DMS 273 (cell line): ENCODE measurements at regions not wholly inside any gene's neighbourhood (a gene's known extent, or its start where the extent isn't known, plus 50 kb on each side); places are given as distances from the start of the nearest gene placed in this dataset.

Experiments
- DNase-seq: peaks from one replicate; lab custom pipeline; 2025; ENCODE audit not compliant: unreplicated experiment; lab: John Stamatoyannopoulos, UW

DNA sequence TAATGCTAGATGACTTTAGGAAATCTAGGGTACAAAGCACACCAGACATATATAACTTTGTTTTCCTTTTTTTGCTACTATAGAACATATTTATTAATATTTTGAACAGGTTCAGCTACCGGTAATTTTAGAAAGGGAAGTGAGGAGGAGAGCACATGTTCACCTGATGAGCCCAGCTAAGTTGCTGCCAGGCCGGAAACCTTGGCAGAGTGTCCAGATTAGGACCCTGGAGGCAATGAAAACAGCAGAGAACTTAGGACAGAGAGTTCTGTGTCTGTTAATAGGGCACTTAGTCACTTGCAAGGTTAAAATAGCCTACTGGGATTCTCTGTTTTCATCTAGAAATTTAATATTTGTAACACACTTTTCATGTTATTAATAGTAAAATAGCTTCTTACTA, 348.9 kb upstream of the CPEB2 start:
- DNase-seq, result no peak

DNA sequence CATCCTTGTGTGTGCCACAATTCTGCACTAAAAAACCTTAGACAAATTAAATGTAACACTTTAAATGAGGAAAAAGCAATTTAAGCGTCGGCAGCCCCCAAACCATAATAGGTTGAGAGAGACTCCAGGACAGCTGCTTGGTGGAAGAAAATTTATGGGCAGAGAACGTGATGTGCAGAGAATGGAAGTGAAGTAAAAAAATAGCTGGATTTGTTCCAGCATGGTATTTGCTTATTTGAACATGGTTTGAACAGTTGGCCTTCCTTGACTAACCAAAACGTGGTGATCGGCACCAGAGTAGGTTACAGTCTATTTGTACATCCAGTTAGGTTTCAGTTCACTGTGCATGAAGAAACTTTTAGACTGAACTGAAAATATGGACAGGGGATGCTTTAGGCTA, 343.0 kb upstream of the CPEB2 start:
- no peak for DNase-seq

DNA sequence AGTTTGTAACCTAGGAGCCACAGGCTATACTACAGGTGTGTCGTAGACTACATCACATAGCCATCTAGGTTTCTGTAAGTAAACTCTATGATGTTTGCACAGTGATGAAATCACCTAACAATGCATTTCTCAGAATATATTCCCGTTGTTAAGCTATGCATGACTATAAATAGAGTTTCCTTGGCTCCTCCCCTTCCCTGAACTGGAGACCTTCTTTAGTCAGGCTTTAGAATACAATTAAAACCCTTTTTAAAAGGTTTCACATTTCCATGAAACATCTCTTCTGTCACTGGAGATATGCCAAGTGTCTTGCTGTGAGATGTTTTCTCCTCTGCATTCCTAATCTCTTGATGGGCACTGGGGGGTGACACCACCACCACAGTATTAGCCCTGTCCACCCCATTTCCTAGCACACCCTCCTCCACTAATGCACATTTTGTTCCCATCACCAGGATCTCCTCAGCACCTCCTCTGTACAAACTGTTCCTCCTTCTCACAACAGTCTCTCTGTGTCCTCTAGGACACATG, 334.6 kb upstream of the CPEB2 start:
- DNase-seq, result no peak

DNA sequence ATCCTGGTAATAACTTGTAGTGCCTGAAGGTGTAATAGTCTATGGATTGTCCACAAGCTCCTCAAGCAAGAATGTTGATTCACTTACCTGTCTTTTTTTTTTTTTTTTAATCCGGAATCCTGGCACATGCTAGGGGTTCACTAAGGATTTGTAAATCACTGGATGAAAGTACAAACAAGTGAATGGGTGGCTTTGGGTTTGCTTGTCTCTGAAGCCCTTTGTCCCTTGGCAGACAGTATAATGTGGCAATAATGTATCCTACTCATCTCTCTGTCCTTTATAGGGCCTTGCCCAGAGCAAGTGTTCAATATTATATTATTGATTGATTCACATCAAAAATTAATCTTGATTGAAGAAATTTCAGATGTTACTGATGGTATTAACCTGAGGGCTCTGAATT, 334.0 kb upstream of the CPEB2 start:
- no peak for DNase-seq

DNA sequence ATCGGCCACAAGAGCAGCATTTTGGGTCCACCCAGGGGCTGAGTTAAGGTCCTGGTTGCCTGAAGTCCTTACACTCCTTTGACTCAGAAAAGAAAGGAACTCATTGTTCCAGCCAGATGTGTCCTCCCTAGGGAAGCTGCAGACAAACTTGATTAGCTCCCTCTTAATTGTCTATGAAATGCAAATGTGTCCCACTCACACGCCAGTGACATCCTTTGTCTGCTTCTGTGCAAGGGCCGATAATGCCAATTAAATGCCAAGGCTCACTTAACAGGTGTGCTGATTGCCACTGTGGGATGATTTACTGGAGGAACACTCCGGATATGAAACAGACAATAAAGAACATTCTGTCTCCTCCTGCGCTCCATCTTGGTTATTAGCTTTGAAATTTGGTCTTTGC, 332.9 kb upstream of the CPEB2 start:
- DNase-seq, result no peak

DNA sequence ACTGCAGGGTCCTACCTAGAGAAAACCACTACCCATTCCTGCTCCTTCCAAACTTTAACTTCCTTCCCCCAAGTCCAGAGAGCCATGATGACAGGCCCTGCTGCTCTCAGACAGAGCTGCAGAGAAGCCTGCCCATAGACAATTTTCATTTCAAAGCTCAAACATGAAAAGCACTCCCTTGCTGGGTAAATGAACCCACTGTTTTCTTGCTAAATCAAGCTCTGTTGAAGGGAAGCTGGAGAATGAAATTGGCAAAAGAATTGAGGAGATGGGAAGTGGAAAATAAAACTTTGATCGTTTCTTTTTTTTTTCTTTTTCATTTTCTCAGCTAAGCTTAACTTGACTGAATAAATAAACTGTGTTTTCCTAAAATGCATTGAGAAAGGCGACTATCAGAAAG, 331.1 kb upstream of the CPEB2 start:
- no peak for DNase-seq

DNA sequence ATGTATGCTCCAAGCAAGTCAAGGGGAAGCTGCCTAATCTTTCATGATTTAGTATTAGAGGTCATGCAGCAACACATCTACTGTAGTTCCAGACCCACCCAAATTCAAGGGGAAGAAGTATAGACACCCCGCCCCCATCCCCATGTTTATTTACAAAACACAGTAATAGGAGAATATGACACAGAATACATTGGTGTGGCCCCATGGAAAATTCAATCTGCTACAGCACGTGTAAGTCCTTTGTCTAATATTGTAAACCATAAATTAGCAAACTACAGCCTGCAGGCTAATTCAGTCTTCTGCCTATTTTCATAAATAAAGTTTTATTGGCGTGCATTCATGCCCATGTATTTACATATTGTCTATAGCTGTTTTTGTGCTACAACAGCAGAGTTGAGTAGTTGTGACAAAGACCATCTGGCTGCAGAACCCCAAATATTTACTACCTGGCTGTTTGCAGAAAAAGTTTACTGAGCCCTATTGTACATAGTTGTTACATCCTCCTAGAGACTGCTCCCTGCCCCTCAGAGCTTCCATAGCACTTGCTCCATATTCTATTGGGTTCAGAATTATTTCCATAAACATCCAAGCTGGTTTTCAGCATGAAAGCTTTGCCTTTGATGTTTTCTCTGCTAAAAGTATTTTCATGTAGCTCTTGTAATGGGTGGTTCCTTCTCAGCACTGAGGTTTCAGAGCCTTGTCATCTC, 326.8 kb upstream of the CPEB2 start:
- no peak for DNase-seq

DNA sequence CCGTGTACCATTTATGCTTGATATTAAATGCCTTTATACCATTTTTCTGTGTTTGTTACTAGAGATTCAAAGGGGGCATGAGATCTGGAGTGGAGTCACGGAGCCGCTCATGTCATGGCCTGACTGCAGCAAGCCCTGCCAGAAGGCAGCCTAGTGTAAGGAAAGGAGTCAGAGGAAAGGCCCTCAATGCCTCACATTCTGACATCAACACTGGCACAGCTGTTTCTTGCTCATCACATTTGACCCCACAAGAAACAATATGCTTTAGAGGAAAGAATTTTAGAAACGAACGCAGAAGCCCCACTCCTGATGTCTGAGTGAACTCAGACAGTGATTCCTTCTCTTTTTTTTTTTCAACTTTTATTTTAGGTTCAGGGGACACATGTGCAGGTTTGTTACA, 322.4 kb upstream of the CPEB2 start:
- DNase-seq, result no peak

DNA sequence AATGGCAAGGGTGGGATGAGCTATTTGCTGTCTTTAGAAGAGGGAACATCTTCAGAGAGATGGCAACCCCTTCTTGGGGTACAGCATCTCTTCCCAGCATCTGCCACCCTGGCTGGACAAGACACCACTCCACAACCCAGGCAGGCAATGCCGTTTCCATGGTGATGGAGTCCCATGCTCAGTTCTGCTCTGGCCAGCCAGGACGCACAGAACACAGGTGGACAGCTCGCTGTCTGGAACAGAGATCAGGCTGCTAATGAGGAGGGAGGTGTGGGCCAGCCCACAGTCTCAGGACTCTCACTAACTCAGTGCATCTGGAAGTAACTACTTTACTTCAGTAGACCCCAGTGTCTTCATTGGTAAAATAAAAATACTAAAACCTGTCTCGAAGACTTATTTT, 321.0 kb upstream of the CPEB2 start:
- no peak for DNase-seq

DNA sequence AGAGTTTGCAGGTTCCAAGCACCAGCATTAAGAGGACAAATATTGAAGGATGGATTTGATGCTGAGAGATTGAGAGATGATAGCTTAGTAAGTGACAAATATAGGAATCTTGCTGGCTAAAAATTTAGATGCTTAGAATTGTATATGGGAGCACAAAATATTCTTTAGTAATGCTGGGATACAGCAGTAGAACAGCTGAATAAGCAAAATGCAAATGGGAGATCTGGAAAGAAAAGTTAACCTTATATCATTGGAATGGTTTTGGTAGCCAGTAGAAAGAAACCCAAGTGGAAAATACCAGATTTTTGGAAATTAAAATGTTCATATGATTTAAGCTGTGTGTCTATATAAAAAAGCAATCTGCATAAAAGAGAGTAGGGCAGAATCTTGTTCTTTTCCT, 308.6 kb upstream of the CPEB2 start:
- no peak for DNase-seq

DNA sequence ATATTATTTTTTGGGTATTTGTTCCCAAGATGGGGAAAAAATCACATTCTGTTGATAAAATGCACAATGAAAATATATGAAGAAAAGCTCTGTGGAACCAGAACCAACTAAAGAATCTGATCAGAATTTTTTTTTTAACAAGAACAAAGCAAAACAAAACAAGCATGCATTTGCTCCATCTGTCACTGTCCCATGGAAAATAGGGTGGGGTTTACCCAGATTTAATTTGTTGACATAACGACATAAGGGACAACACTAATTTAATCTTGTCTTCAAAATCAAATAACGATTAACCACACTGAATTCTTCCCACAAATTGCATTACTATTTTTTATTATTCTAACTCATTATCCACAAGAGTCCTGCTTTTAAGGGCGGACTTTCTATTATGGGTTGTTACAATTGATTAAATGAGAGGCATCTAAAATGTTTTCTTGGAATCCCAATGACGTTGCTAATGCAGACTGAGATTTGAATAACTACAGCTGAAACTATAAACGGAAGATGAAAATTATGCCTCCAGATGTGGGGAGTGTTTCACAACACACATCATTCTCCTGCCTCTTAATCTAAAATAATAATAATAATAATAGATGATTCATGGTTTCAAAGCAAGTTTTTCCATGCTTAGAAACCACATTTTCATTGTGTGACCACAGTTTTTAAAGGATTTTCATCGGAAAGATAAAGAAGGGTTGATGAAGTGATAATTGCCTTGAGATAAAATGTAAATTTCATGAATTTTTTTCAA, 307.0 kb upstream of the CPEB2 start:
- DNase-seq, result no peak

DNA sequence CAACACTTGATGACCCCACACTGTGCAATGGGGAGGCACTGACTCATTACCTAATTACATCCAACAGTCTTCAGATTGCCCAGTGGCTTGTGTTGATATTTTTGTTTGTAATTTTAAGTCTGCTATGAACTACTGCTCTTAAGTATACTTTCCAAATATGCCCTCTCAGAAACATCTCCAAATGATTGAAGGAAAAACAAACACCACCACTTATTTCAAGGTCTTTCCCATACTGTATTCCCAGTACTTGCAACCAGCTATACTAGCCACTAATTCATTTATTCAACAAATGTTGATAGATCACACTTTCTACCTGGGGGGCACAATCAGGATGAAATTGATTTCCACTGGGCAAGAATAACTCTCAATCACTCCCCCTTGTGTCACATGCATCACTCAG, 302.2 kb upstream of the CPEB2 start:
- no peak for DNase-seq

DNA sequence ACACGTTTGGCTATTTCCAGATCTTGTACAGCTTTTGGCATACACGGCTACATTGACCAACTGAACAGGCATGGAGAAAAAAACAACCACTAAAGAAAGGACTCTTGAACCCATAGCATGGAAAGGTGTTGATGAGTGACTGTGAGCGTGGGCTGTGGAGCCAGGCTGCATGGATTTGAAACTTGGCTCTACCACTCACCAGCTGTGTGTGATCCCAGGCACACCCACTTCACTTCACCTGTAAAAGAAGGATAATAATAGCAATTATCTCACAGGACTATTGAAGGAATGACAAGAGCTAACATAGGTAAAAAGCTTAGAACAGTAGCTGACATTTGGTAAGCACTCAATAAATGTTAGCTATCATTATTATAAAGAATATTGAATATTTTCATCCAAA, 301.7 kb upstream of the CPEB2 start:
- no peak for DNase-seq

DNA sequence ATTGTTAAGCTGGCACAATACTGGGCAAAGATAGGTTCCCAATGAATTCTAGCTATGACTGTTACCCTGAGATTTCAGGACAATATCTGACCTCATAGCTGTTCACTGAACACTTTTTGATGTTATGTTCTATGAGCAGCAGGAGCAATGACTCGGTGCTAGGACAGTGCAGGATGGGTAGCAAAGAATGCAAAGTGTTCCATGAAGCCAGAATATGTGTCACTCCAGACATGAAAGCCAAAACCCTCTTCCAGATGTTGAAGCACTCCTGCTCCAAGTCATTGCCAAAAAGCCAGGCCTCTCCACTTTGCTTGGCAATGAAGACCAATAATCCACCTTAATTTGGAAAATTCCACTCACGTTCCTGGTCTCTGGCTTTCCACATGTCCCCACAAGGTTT, 300.9 kb upstream of the CPEB2 start:
- no peak for DNase-seq

DNA sequence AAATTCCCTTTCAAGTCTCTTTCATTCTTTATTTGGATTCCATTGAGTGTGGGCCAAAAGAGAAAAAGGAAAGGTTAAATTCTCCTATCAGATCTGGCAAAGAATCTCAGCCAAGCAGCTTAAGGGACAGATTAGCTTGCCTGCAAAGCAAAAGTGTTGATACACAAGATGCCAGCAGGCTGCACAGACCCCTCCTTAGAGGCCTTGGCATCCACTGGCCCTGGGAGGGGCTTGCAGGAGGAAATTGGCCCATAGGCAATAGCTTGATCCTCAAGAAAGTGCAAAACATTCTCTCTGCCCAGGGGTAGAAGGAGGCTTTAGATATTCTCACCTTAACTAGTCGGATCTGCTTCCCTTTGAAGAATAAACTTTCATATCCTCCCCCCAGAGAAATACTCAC, 300.4 kb upstream of the CPEB2 start:
- no peak for DNase-seq

DNA sequence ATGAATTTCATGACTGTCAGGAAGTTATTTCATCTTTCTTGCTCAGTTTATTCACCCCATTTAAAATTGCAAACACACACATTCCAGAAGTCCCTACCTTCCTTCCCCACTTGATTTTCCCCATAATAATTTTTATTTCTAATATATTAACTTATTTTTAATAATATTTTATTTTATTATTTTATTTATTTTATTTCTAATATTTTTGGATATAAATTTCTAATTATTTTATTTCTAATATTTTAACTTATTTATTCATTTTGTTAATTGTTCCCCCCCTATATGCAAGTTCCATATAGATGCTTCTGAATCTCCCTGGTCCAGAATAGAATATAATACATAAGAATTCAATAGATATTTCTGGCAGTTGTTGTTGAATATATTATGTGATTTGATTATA, 293.7 kb upstream of the CPEB2 start:
- DNase-seq, result no peak

DNA sequence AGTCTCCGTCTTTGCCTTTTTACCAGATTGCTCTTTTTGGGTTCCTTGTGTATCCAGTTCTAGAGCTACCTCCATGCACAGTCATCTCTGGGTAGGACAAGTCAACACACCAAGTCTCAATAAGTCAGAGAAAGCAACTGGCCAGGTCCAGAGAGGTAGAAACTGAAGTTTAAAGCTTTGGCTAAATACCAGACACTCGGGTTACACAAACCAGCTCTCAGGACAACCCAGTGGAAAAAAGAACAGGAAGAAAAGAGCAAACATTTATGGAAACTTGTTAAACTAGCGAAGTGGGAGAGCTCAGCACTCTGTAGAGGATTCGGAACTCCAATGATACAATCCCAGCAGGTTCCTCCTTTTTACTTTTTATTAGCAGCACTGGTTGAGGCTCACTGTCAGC, 291.0 kb upstream of the CPEB2 start:
- no peak for DNase-seq

DNA sequence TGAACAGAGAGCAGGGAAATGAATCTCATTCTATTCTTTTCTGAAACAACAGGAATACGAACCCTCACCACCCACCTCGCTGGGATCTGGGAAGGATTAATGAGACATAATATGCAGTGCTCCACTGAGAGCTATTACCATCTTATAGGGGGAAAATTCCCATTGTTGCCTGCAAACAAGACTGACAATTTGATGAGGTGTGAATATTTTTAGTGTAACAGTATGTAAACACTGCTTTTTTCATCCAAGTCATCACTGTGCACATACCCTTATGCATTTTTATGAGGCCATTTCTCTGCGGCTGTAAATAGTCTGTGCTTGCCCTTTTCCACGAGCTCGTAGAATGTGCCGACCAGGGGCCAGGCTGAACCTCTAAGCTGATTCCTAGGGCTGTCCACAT, 285.6 kb upstream of the CPEB2 start:
- DNase-seq, result no peak

DNA sequence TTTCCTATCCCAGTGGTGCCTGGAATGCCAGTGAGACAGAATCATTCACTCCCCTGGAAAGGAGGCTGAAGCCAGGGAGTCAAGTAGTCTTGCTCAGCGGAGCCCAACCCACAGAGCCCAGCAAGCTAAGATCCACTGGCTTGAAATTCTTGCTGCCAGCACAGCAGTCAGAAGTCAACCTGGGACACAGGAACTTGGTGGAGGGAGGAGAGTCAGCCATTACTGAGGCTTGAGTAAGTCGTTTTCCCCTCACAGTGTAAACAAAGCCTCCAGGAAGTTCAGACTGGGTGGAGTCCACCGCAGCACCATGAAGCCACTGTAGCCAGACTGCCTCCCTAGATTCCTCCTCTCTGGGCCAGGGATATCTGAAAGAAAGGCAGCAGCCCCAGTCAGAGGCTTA, 283.2 kb upstream of the CPEB2 start:
- DNase-seq, result no peak

DNA sequence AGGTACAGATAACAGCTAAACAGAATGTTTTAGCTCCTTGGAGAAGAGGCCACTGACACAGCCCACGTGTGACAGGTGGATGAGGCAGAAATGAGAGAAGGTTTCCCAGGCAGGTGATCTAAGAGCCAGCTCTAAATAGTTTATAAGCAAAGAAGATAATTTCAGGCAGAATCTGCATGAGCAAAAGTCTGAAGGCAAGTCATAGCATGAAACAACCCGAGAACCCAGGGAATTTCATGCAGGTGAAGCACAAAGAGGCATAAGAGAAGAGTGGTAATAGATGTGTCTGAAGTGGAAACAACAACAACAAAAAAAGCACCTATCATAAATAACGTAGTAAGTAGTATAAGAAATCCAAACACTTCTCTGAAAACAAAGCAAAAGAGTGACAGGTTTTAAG, 275.8 kb upstream of the CPEB2 start:
- no peak for DNase-seq

DNA sequence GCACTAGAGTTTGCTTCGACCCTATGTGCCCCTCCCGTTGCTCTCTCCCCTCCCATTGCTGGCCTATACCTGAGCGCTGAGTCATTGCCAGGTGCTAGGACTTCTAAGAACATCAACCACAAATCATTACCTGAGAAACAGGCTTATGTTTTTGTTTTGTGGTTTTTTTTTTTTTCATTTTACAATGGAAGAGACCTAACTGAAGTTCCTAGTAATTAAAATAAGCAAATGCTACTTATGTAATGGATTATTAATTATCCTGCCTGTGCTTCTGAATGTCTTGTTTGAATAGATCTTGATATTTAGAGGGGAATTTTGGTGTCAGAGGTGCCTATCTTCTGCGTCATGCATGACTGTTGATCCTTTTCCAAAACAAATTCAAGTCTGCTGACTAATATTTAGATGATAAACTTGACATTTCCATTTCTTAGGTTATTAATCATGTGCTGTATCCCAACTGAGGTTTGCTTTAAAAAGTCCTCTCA, 275.4 kb upstream of the CPEB2 start:
- DNase-seq, result no peak

DNA sequence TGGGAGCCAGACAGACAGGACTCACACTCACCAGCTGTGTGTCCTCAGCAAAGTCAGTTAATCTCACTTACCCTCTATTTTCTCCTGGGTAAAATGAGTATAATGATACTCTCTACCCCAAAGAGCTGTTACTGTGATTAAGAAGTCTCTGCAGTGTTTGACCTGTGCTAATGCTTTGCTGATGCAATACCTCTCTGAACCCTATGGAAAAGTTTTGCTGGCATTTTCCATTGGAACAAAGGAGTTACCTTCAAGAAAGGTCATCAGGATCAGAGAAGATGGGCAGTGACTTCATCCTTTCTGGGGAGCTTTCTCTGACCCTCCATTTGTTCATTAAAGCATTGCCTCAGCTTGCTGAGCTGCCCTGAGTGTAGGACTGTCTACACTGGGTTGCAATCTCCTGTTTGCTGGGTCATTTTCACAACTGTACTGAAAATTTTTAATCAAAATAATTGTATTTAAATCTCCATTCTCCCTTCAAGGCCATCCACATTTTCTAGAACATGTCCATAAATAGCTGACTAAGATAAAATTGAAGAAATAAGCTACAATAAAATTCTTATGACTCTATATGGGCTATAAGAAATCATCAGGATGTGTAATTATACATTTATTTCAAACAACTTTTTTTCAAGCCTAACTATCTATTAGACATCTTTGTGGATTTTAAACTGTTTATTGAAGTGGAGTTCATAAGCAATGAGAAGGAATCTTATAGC, 272.8 kb upstream of the CPEB2 start:
- DNase-seq, result no peak
